Activated naive CD4-positive, alpha-beta T cell treated with anti-CD3 and anti-CD28 coated beads, Interleukin-2, amount 50 U/mL, for 16 hours (primary cell): ENCODE measurements at regions not wholly inside any gene's neighbourhood (a gene's known extent, or its start where the extent isn't known, plus 50 kb on each side); places are given as distances from the start of the nearest gene placed in this dataset.

ENCODE experiments used
- DNase-seq: peaks from one replicate; pipeline ENCODE4 v3.0.0-alpha.2; 2020

- DNase-seq = peak; percentile 32
Measured at GRCh38 chr16:66315210-66315825, 51.2 kb upstream of the CDH5 start.

GRCh38 chr16:66311306-66311705 is 55.2 kb upstream of the CDH5 start:
- no peak for DNase-seq

- no peak for DNase-seq
Measured at GRCh38 chr16:66309215-66309807, 57.2 kb upstream of the CDH5 start.

- no peak for DNase-seq
Measured at GRCh38 chr16:66308096-66308495, 58.4 kb upstream of the CDH5 start.

- no peak for DNase-seq
Measured at GRCh38 chr16:66306366-66307150, 59.9 kb upstream of the CDH5 start.

GRCh38 chr16:66304961-66305360 is 61.5 kb upstream of the CDH5 start:
- no peak for DNase-seq

GRCh38 chr16:66304151-66304550 is 62.3 kb upstream of the CDH5 start:
- DNase-seq = no peak

GRCh38 chr16:66300501-66300900 is 66.0 kb upstream of the CDH5 start:
- DNase-seq = no peak

- no peak for DNase-seq
Measured at GRCh38 chr16:66300037-66300436, 66.5 kb upstream of the CDH5 start.

GRCh38 chr16:66299349-66299748 is 67.1 kb upstream of the CDH5 start:
- DNase-seq = no peak

- DNase-seq = no peak
Measured at GRCh38 chr16:66298571-66299120, 67.8 kb upstream of the CDH5 start.

- DNase-seq = no peak
Measured at GRCh38 chr16:66298006-66298405, 68.5 kb upstream of the CDH5 start.

GRCh38 chr16:66296591-66296990 is 69.9 kb upstream of the CDH5 start:
- DNase-seq = no peak

GRCh38 chr16:66295761-66296546 is 70.5 kb upstream of the CDH5 start:
- DNase-seq = no peak

GRCh38 chr16:66295213-66295612 is 71.3 kb upstream of the CDH5 start:
- no peak for DNase-seq

- no peak for DNase-seq
Measured at GRCh38 chr16:66294507-66294906, 72.0 kb upstream of the CDH5 start.

- DNase-seq = no peak
Measured at GRCh38 chr16:66293932-66294331, 72.6 kb upstream of the CDH5 start.

- DNase-seq = no peak
Measured at GRCh38 chr16:66293207-66293735, 73.2 kb upstream of the CDH5 start.

GRCh38 chr16:66292241-66292935 is 74.1 kb upstream of the CDH5 start:
- no peak for DNase-seq

GRCh38 chr16:66291833-66292232 is 74.7 kb upstream of the CDH5 start:
- DNase-seq = no peak

- no peak for DNase-seq
Measured at GRCh38 chr16:66290431-66290830, 76.1 kb upstream of the CDH5 start.

GRCh38 chr16:66289986-66290385 is 76.5 kb upstream of the CDH5 start:
- DNase-seq = no peak
